Suprapubic skin (tissue), 3 donors: ENCODE measurements at regions not wholly inside any gene's neighbourhood (a gene's known extent, or its start where the extent isn't known, plus 50 kb on each side); places are given as distances from the start of the nearest gene placed in this dataset.

Experiments used
- POLR2A ChIP-seq, 2 donors: fragments of 450-650 bp; IDR thresholded peaks; one replicate each; pipeline ENCODE4 v1.6.1; 2017; ENCODE audit warnings: antibody characterized with exemption in 2 of 2, mild to moderate bottlenecking in 2 of 2, moderate library complexity in 2 of 2
- TF ChIP-seq, protein P1 (sequence below), 2 donors: fragments of 200-600 bp in 1 of 2; fragments of 450-650 bp in 1 of 2; sonication (generic) in 1 of 2; IDR thresholded peaks; one replicate each; pipeline ENCODE4 v1.5.1; 2016 to 2019; ENCODE audit warnings: antibody characterized with exemption in 2 of 2, mild to moderate bottlenecking in 1 of 2, moderate library complexity in 1 of 2

DNA sequence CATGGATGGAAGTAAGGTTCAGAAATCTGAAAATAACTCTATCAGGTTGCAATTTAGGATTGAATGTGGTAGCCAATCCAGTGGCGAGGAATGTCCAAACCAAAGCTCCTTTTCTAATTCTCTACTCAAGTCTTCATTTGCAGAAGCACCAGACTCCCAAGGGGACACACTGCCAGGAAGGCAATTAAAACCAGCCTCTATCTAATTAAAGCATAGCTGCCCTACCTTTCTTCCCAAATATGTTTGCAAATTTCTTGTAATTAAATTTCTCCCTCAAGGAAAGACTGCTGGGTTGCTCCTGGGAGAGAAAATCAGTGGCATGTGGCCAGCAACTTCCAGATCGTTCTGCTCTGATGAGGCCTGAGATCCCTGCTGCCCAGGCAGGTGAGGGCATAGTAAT, 153.4 kb upstream of the MCTP2 start:
- TF ChIP-seq, protein P1, sequence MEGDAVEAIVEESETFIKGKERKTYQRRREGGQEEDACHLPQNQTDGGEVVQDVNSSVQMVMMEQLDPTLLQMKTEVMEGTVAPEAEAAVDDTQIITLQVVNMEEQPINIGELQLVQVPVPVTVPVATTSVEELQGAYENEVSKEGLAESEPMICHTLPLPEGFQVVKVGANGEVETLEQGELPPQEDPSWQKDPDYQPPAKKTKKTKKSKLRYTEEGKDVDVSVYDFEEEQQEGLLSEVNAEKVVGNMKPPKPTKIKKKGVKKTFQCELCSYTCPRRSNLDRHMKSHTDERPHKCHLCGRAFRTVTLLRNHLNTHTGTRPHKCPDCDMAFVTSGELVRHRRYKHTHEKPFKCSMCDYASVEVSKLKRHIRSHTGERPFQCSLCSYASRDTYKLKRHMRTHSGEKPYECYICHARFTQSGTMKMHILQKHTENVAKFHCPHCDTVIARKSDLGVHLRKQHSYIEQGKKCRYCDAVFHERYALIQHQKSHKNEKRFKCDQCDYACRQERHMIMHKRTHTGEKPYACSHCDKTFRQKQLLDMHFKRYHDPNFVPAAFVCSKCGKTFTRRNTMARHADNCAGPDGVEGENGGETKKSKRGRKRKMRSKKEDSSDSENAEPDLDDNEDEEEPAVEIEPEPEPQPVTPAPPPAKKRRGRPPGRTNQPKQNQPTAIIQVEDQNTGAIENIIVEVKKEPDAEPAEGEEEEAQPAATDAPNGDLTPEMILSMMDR (IDR thresholded peaks at IDR 0.05): no peak
- no peak for TF ChIP-seq POLR2A (IDR thresholded peaks at IDR 0.05)
